Kidney (tissue), 13 donors: ENCODE measurements at regions not wholly inside any gene's neighbourhood (a gene's known extent, or its start where the extent isn't known, plus 50 kb on each side); places are given as distances from the start of the nearest gene placed in this dataset.
A peak's percentile ranks its signal among the peaks of the same experiment; 100 is the strongest.

Experiments used
- DNase-seq, 5 donors: peaks; one replicate each; pipeline ENCODE4 v3.0.0-alpha.2; 2013 to 2020
- FAIRE-seq: peaks from 2 replicates; lab custom pipeline; 2012; peaks lifted over from hg19 to GRCh38; lab: Jason Lieb, UNC
- H3K27ac ChIP-seq, 2 donors: one replicate each; pipeline ENCODE4 v1.7.0; 2013; ENCODE audit warnings: low read depth in 2 of 2, low read length in 2 of 2, inconsistent platforms in 1 of 2
- H3K27me3 ChIP-seq: one replicate; pipeline ENCODE4 v1.7.1; 2013; ENCODE audit warnings: low read length, inconsistent platforms; ENCODE audit not compliant: control insufficient read depth, insufficient read depth
- H3K36me3 ChIP-seq, 3 donors: one replicate each; pipeline versions ENCODE4 v1.7.0 to v1.7.1; 2013; ENCODE audit warnings: low read length in 3 of 3, control low read depth in 1 of 3, inconsistent platforms in 1 of 3; ENCODE audit not compliant: insufficient read depth in 3 of 3, control insufficient read depth in 2 of 3
- H3K4me1 ChIP-seq, 3 donors: one replicate each; pipeline versions ENCODE4 v1.7.0 to v1.7.1; 2013; ENCODE audit warnings: low read length in 3 of 3, inconsistent platforms in 1 of 3, low read depth in 1 of 3; ENCODE audit not compliant: control insufficient read depth in 2 of 3, insufficient read depth in 2 of 3
- H3K4me3 ChIP-seq, 3 donors: one replicate each; pipeline versions ENCODE4 v1.7.0 to v1.8.1; 2013; ENCODE audit warnings: low read length in 3 of 3, control low read depth in 1 of 3, inconsistent platforms in 1 of 3
- H3K9ac ChIP-seq, 3 donors: one replicate each; pipeline versions ENCODE4 v1.7.0 to v1.7.1; 2013; ENCODE audit warnings: low read length in 3 of 3, control low read depth in 1 of 3, inconsistent platforms in 1 of 3
- H3K9me3 ChIP-seq, 3 donors: one replicate each; pipeline versions ENCODE4 v1.7.0 to v1.7.1; 2013; ENCODE audit warnings: low read length in 3 of 3, control low read depth in 1 of 3, inconsistent platforms in 1 of 3; ENCODE audit not compliant: control insufficient read depth in 2 of 3, insufficient read depth in 1 of 3
- intact Hi-C: fragments of 100-400 bp; cut with DNase I; formaldehyde crosslinking; loops from one replicate; pipeline ENCODE4 v1.11.1; 2022
- TF ChIP-seq, protein P1 (sequence below): IDR thresholded peaks from 3 replicates; pipeline ENCODE4 v1.5.1; 2012; ENCODE audit warnings: mild to moderate bottlenecking, moderate library complexity, borderline replicate concordance; ENCODE audit not compliant: insufficient read depth; ENCODE audit errors: extremely low read depth
- donor health status: control.
- donor health status: control.
- donor health status: control.
- donor health status: control.
- donor health status: control.
- donor health status: DM: yes; HTN: yes; CAD: no.
- donor health status: Normal renal cell carcinoma (clear cell type).

DNA sequence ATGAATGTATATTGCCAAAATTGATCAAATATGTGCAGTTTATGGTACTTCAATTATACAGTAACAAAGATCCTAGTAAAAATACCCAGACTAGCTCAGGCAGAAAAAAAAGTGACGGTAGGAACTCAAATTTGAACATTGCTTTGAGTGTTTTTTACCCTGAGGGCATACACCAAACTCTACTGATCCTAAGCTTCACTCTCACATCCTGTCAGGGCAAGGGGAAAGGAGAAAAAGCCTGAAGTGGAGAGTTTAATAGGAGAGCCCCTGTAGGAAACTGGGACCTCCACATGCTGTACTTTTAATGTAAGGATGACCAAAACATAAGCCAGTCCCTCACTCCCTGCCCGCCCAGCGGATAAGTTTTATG is 59.8 kb upstream of the GNG12 start:
- Histone ChIP-seq H3K9me3 (no peaks in the 10 kb centered on the region), H3K27me3 (no peaks in the 10 kb centered on the region), H3K27ac (no peak overlapping the region), H3K9ac (no peak overlapping the region), H3K4me1 (no peaks in the 10 kb centered on the region), H3K36me3 (no peaks in the 10 kb centered on the region), H3K4me3 (no peak overlapping the region)
- FAIRE-seq (no peak), DNase-seq (no peak)
- TF ChIP-seq, protein P1, sequence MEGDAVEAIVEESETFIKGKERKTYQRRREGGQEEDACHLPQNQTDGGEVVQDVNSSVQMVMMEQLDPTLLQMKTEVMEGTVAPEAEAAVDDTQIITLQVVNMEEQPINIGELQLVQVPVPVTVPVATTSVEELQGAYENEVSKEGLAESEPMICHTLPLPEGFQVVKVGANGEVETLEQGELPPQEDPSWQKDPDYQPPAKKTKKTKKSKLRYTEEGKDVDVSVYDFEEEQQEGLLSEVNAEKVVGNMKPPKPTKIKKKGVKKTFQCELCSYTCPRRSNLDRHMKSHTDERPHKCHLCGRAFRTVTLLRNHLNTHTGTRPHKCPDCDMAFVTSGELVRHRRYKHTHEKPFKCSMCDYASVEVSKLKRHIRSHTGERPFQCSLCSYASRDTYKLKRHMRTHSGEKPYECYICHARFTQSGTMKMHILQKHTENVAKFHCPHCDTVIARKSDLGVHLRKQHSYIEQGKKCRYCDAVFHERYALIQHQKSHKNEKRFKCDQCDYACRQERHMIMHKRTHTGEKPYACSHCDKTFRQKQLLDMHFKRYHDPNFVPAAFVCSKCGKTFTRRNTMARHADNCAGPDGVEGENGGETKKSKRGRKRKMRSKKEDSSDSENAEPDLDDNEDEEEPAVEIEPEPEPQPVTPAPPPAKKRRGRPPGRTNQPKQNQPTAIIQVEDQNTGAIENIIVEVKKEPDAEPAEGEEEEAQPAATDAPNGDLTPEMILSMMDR, result no peak
- intact Hi-C loops, result no loop called here

GRCh38 chr1:67892476-67893125 is 59.3 kb upstream of the GNG12 start:
- H3K4me3 ChIP-seq, result no peak overlapping the region
- no peaks in the 10 kb centered on the region for H3K36me3 ChIP-seq
- no peak overlapping the region for H3K9ac ChIP-seq
- FAIRE-seq (no peak), DNase-seq (no peak)
- TF ChIP-seq, protein P1, result no peak
- H3K27me3 ChIP-seq, result no peaks in the 10 kb centered on the region
- intact Hi-C loops, result no loop called here
- H3K9me3 ChIP-seq, result no peaks in the 10 kb centered on the region
- H3K4me1 ChIP-seq, result no peaks in the 10 kb centered on the region
- H3K27ac ChIP-seq, result no peak overlapping the region

DNA sequence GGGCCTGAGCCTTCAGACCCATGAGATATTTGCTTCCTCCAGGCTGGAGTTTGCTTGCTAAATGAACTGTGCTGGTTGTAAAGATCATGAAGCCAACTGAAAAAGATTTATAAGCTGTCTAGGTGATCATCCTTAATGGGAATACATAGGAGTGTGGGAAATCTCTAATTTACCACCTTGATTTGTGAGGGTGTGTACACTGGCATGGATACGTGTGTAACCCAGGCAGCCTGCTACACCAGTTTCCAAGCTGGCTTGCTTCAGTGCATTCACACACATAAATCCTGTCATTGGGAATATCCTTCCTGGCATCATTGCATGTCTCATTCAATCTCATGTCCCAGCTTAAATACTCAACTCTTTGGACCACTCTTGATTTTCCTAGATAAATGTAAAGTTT is 57.6 kb upstream of the GNG12 start:
- Histone ChIP-seq H3K27ac (no peak overlapping the region), H3K36me3 (no peaks in the 10 kb centered on the region), H3K27me3 (no peaks in the 10 kb centered on the region), H3K4me1 (no peaks in the 10 kb centered on the region), H3K9ac (no peak overlapping the region), H3K4me3 (no peak overlapping the region), H3K9me3 (no peaks in the 10 kb centered on the region)
- TF ChIP-seq, protein P1, result no peak
- intact Hi-C loops, result no loop called here
- DNase-seq (peak in 2 of 5 donors; percentile 43 to 55), FAIRE-seq (no peak)
